ENCODE measurements at regions not wholly inside any gene's neighbourhood (a gene's known extent, or its start where the extent isn't known, plus 50 kb on each side); places are given as distances from the start of the nearest gene placed in this dataset.

DNA sequence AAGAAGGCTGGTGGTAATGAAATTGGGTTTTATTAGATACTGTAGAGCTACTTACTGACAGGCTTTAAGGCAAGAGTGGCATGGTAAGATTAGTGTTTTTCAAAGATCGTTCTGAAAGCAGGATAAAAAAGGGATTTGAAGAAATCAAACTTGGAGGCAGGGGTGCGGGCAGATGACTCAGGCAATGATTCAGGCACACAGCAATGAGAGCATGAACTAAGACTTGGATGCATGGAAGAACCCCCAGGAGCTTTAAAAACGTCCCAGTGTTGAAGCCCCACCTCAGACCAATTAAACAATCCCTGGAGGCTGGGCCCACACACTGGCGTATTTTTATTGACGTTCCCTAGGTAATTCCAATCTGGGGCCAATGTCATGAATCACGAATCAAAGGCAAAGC lies 102.5 kb downstream of the SREK1 start:
- ChIA-PET POLR2A (no interaction called here), CTCF (interaction anchor here (1.1 kb wide), 1 partner anchor 60 kb away, joined by 4 read pairs; no protein-coding TSS in a partner anchor)
- Histone ChIP-seq H3K4me3 (ENCODE audit: low read depth, low read length) (no peak overlapping the region), H3K27me3 (ENCODE audit: control insufficient read depth, insufficient read depth, low read length) (no peaks in the 10 kb centered on the region), H3K27ac (ENCODE audit: low read depth, low read length) (peak overlapping the region; percentile 47), H3K9me3 (ENCODE audit: control insufficient read depth, insufficient read depth, low read length) (no peaks in the 10 kb centered on the region; the same call in 1 of the 2 replicates)
- TF ChIP-seq, protein P1, sequence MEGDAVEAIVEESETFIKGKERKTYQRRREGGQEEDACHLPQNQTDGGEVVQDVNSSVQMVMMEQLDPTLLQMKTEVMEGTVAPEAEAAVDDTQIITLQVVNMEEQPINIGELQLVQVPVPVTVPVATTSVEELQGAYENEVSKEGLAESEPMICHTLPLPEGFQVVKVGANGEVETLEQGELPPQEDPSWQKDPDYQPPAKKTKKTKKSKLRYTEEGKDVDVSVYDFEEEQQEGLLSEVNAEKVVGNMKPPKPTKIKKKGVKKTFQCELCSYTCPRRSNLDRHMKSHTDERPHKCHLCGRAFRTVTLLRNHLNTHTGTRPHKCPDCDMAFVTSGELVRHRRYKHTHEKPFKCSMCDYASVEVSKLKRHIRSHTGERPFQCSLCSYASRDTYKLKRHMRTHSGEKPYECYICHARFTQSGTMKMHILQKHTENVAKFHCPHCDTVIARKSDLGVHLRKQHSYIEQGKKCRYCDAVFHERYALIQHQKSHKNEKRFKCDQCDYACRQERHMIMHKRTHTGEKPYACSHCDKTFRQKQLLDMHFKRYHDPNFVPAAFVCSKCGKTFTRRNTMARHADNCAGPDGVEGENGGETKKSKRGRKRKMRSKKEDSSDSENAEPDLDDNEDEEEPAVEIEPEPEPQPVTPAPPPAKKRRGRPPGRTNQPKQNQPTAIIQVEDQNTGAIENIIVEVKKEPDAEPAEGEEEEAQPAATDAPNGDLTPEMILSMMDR (IDR thresholded peaks at IDR 0.05; ENCODE audit: low read depth, low read length): no peak
- DNase-seq (ENCODE audit: low read depth, low spot score): peak; percentile 10

DNA sequence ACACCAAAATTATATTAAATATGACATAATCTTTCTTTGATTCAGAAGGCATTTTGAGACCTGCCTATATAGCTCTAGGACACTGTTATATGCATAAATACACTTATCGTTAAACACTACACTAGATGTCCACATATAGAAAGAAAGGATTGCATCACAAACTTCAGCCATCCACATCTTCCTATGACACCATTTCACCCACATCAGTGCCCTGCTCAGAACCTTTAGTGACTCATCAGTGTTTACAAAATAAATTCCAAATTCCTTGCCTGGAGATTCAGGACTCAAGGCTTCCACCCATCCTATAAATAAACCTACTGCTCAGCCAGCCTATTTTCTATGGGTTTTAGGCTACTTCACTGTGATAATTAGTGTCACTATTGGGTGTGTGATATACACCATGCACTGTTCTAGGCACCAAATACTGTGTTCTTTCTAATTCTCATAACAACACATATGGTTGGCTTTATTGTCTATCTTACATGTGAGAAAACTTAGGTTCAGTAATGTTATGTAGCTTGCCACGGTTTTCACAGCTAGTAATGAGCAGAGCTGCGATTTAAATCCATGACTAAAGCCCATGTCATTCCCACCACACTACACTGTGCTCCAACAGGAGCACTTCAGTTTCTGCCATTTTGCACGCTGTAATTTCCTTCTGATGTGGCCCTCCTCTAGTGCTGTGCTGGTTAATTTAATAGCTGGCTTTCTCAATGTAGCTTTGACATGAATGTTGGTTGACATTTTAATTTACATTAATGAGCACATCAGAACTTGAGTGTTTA lies 103.3 kb downstream of the SREK1 start:
- POLR2A ChIA-PET: no interaction called here
- CTCF ChIA-PET: interaction anchor here (1.1 kb wide), 1 partner anchor 59 kb away, joined by 4 read pairs; no protein-coding TSS in a partner anchor
- no peak overlapping the region for H3K4me3 ChIP-seq (ENCODE audit: low read depth, low read length)

DNA sequence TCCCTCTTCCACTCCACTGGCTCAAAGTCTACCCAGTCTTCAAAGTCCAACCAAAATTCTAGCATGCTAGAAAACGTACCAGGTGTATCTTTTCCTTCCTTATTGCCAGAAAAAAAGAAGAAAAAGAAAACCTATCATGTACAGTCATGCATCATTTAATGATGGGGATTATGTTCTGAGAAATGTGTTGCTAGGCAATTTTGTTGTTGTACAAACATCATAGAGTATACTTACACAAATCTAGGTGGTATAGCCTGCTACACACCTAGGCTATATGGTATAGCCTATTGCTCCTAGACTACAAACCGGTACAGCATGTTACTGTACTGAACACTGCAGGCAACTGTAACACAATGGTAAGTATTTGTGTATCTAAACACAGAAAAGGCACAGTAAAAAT lies 104.8 kb downstream of the SREK1 start:
- Histone ChIP-seq H3K4me3 (ENCODE audit: low read depth, low read length) (no peak overlapping the region), H3K9me3 (ENCODE audit: control insufficient read depth, insufficient read depth, low read length) (no peaks in the 10 kb centered on the region; the same call in 1 of the 2 replicates), H3K27ac (ENCODE audit: low read depth, low read length) (no peak overlapping the region), H3K27me3 (ENCODE audit: control insufficient read depth, insufficient read depth, low read length) (peaks cover 1% of the 10 kb centered on the region)
- no peak for DNase-seq (ENCODE audit: low read depth, low spot score)
- ChIA-PET CTCF (interaction anchor here (0.9 to 1.0 kb wide), 2 partner anchors 14 to 58 kb away, joined by 3 to 5 read pairs; no protein-coding TSS in a partner anchor), POLR2A (no interaction called here)
- TF ChIP-seq, protein P1 (IDR thresholded peaks at IDR 0.05; ENCODE audit: low read depth, low read length): no peak

More for the DNA sequence above, 103.3 kb downstream of the SREK1 start:
- no peak overlapping the region for H3K27ac ChIP-seq (ENCODE audit: low read depth, low read length)
- TF ChIP-seq, protein P1 (IDR thresholded peaks at IDR 0.05; ENCODE audit: low read depth, low read length): no peak
- no peaks in the 10 kb centered on the region for H3K27me3 ChIP-seq (ENCODE audit: control insufficient read depth, insufficient read depth, low read length)
- H3K9me3 ChIP-seq (ENCODE audit: control insufficient read depth, insufficient read depth, low read length): no peaks in the 10 kb centered on the region; the same call in 1 of the 2 replicates
- DNase-seq (ENCODE audit: low read depth, low spot score): peak; percentile 57

DNA sequence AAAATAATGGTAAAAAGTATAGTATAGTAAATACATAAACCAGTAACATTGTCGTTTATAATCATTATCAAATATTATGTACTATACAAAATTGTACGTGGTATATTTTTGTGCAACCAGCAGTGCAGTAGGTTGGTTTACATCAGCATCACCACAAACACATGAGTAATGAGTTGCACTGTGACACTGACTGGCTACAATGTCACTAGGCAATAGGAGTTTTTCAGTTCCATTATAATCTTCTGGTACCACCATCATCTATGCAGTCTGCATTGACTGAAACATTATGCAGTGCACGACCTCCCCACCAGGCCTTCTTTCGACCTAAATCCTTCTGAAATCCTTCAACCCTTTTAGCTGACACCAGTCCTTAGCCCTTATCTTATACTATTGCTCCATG lies 105.8 kb downstream of the SREK1 start:
- H3K27ac ChIP-seq (ENCODE audit: low read depth, low read length): no peak overlapping the region
- POLR2A ChIA-PET: no interaction called here
- CTCF ChIA-PET: interaction anchor here (0.9 kb wide), 1 partner anchor 57 kb away, joined by 5 read pairs; no protein-coding TSS in a partner anchor

More for the DNA sequence above, 105.8 kb downstream of the SREK1 start:
- Histone ChIP-seq H3K4me3 (ENCODE audit: low read depth, low read length) (no peak overlapping the region), H3K27me3 (ENCODE audit: control insufficient read depth, insufficient read depth, low read length) (peaks cover 3% of the 10 kb centered on the region), H3K9me3 (ENCODE audit: control insufficient read depth, insufficient read depth, low read length) (no peaks in the 10 kb centered on the region; the same call in 1 of the 2 replicates)
- no peak for DNase-seq (ENCODE audit: low read depth, low spot score)
- TF ChIP-seq, protein P1 (IDR thresholded peaks at IDR 0.05; ENCODE audit: low read depth, low read length): no peak

Data from AG04450 (cell line).